ENCODE measurements at regions not wholly inside any gene's neighbourhood (a gene's known extent, or its start where the extent isn't known, plus 50 kb on each side); places are given as distances from the start of the nearest gene placed in this dataset.

DNA sequence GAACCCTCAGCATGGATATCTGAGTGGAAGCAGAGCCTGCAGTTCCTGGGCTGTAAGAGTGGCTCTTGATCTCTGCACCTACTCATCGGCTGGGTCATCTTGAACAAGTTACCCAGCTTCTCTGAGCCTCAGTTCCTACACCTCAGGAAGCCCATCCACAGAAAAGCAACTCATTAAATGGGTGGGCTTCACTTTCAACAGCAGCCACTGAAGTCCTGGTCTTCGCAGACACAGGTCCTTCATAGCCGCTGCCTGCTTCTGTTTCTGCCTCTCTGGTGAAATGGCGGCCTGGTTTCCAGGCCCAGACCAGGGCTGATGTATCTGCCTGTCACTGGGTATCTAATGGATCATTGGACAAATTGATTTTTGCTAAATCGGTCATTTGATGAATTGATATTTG, 571.4 kb downstream of the PTPRU start:
- Mint-ChIP-seq H3K27me3 (ENCODE audit: unreplicated experiment) (peaks cover 4% of the 10 kb centered on the region), H3K36me3 (ENCODE audit: low read depth, unreplicated experiment) (no peaks in the 10 kb centered on the region), H3K27ac (ENCODE audit: unreplicated experiment) (no peak overlapping the region), H3K9me3 (ENCODE audit: unreplicated experiment) (no peaks in the 10 kb centered on the region), H3K4me3 (ENCODE audit: unreplicated experiment) (no peak overlapping the region), H3K4me1 (ENCODE audit: unreplicated experiment) (no peaks in the 10 kb centered on the region)
- DNase-seq (ENCODE audit: low spot score) = no peak
- TF ChIP-seq, protein P1, sequence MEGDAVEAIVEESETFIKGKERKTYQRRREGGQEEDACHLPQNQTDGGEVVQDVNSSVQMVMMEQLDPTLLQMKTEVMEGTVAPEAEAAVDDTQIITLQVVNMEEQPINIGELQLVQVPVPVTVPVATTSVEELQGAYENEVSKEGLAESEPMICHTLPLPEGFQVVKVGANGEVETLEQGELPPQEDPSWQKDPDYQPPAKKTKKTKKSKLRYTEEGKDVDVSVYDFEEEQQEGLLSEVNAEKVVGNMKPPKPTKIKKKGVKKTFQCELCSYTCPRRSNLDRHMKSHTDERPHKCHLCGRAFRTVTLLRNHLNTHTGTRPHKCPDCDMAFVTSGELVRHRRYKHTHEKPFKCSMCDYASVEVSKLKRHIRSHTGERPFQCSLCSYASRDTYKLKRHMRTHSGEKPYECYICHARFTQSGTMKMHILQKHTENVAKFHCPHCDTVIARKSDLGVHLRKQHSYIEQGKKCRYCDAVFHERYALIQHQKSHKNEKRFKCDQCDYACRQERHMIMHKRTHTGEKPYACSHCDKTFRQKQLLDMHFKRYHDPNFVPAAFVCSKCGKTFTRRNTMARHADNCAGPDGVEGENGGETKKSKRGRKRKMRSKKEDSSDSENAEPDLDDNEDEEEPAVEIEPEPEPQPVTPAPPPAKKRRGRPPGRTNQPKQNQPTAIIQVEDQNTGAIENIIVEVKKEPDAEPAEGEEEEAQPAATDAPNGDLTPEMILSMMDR (IDR thresholded peaks at IDR 0.05; ENCODE audit: unreplicated experiment) = no peak

DNA sequence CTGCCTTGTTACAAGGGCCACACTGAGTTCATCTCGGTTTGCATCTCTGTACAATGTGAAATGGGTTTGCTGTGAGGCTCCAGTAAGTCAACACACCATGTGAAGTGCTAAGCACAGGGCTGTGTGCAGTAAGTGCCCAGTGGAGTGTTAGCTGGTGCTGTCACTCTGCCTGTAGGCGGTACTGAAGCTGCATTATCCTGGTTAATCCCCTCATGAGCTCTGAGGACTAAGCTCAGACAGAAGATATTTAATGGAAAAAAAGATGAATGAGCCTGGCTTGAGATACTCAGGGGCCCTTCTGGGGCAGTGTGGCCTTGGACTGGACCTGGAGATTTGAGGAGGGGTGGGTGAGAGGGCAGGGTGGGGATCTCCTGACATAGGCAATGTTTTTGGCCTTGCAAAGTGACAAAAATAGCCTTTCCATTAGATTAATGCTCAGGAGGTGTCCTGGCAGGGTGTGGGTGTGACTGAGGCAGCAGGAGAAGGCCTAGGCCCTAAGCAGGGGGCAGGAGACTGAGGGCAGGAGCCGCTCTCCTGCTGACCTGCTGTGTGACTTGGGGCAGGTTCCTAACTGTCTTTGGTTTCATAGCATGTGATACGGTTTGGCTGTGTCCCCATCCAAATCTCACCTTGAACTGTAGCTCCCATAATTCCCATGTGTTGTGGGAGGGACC, 570.5 kb downstream of the PTPRU start:
- peaks cover 4% of the 10 kb centered on the region for H3K27me3 Mint-ChIP-seq (ENCODE audit: unreplicated experiment)
- H3K4me1 Mint-ChIP-seq (ENCODE audit: unreplicated experiment) = no peaks in the 10 kb centered on the region
- H3K36me3 Mint-ChIP-seq (ENCODE audit: low read depth, unreplicated experiment) = no peaks in the 10 kb centered on the region
- TF ChIP-seq, protein P1 (IDR thresholded peaks at IDR 0.05; ENCODE audit: unreplicated experiment) = no peak
- H3K4me3 Mint-ChIP-seq (ENCODE audit: unreplicated experiment) = no peak overlapping the region
- H3K27ac Mint-ChIP-seq (ENCODE audit: unreplicated experiment) = no peak overlapping the region
- no peaks in the 10 kb centered on the region for H3K9me3 Mint-ChIP-seq (ENCODE audit: unreplicated experiment)
- DNase-seq (ENCODE audit: low spot score) = no peak

DNA sequence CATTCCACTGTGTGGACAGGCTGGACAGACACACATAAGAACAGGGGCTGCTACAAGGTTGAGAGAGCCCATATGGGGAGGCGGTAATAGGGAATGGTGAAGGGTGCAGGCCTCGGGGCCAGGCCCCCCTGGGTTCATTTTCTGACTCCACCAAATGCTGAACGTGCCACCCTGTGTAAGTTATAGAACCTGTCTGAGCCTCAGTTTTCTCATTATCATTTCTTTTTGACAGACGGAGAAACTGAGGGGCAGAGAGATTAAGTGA, 569.5 kb downstream of the PTPRU start:
- TF ChIP-seq, protein P1 (IDR thresholded peaks at IDR 0.05; ENCODE audit: unreplicated experiment) = no peak
- H3K36me3 Mint-ChIP-seq (ENCODE audit: low read depth, unreplicated experiment) = no peaks in the 10 kb centered on the region
- no peaks in the 10 kb centered on the region for H3K9me3 Mint-ChIP-seq (ENCODE audit: unreplicated experiment)
- no peaks in the 10 kb centered on the region for H3K4me1 Mint-ChIP-seq (ENCODE audit: unreplicated experiment)
- DNase-seq (ENCODE audit: low spot score) = no peak
- peaks cover 4% of the 10 kb centered on the region for H3K27me3 Mint-ChIP-seq (ENCODE audit: unreplicated experiment)
- H3K27ac Mint-ChIP-seq (ENCODE audit: unreplicated experiment) = no peak overlapping the region
- H3K4me3 Mint-ChIP-seq (ENCODE audit: unreplicated experiment) = no peak overlapping the region

DNA sequence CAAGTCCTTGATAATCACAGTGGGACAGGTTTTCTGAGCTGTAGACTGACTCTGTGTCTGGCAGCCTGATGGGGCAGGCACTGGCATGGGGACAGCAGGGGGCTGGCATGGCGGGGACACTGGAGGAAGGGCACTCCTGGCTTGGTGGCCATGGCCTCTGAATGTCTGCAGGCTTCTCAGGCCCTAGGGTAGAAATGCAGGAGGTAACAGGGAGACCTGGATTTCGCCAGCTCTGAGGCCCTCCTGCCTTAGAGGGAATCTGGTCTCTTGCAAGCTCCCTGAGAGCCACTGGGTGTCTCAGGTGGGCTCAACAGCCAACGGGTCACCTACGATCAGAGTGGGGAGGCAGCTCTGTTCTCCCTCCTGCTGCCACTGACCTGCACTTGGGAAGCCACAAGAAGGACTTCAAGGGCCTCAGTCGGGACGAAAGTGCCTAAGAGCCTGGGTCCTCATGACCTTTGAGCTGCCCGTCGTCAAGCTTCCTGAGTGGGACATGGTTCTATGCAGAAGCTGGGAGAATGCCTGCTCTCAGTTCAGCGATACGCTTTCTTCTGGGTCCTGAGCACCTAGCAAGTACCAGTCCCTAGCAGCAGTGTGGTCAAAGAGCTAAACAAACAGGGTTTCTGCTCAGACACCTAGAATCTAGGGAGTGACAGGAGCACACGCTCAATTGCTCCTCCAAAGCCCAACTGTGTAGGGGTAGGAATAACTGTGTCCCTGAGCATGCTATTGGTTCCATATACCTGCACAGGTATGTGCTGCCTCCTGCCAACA, 569.0 kb downstream of the PTPRU start:
- no peak overlapping the region for H3K4me3 Mint-ChIP-seq (ENCODE audit: unreplicated experiment)
- TF ChIP-seq, protein P1 (IDR thresholded peaks at IDR 0.05; ENCODE audit: unreplicated experiment) = no peak
- H3K27ac Mint-ChIP-seq (ENCODE audit: unreplicated experiment) = no peak overlapping the region
- no peaks in the 10 kb centered on the region for H3K36me3 Mint-ChIP-seq (ENCODE audit: low read depth, unreplicated experiment)
- DNase-seq (ENCODE audit: low spot score) = no peak
- peaks cover 4% of the 10 kb centered on the region for H3K27me3 Mint-ChIP-seq (ENCODE audit: unreplicated experiment)
- H3K4me1 Mint-ChIP-seq (ENCODE audit: unreplicated experiment) = no peaks in the 10 kb centered on the region
- no peaks in the 10 kb centered on the region for H3K9me3 Mint-ChIP-seq (ENCODE audit: unreplicated experiment)

DNA sequence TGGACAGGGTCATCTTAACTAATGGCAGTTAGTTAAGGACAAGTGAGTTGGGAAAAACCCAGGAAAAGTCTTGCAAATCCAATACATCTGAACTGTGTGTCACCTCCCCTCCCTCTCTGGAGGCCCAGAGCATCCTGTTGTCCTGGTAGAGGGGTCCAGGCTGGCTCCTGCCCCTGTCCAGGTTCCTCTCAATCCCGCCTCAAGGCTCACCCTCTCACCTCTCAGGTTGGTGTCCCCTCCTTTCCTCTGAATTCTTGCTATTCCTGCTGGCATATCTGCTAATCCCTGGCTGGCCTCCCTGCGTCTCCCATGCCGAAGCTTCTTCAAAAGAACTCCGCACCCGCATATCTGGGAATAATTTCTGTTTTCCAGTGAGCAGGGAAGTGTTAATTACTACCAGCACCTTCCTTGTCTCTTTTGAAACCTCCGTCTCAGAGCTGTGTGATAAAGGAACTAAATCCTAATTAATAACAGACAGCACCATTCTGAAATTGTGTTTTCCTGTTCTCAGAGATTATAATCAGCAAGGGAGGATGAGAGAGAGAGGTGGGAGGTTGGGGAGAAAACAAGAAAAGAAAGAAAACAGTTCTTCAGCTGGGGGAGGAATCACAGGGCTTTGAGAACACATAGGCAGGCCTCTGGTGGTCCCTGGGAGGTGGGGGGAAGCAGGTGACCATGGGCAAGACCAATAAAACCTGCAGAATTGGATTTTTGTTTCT, 568.0 kb downstream of the PTPRU start:
- DNase-seq (ENCODE audit: low spot score) = no peak
- Mint-ChIP-seq H3K27me3 (ENCODE audit: unreplicated experiment) (peaks cover 6% of the 10 kb centered on the region), H3K36me3 (ENCODE audit: low read depth, unreplicated experiment) (no peaks in the 10 kb centered on the region), H3K27ac (ENCODE audit: unreplicated experiment) (no peak overlapping the region), H3K4me1 (ENCODE audit: unreplicated experiment) (no peaks in the 10 kb centered on the region), H3K9me3 (ENCODE audit: unreplicated experiment) (no peaks in the 10 kb centered on the region), H3K4me3 (ENCODE audit: unreplicated experiment) (no peak overlapping the region)
- TF ChIP-seq, protein P1 (IDR thresholded peaks at IDR 0.05; ENCODE audit: unreplicated experiment) = no peak

All from endothelial cell (in vitro differentiated cells).